SK-N-SH (cell line): ENCODE measurements at regions not wholly inside any gene's neighbourhood (a gene's known extent, or its start where the extent isn't known, plus 50 kb on each side); places are given as distances from the start of the nearest gene placed in this dataset.

Experiments
- CTCF ChIA-PET: fragments of 300-600, 350-600 bp; formaldehyde crosslinking; extraction: SDS; loops from one replicate; lab custom pipeline; 2021; lab: Yijun Ruan, JAX
- POLR2A ChIA-PET: fragments of 350-600 bp; sonication (Branson Sonifier 250); formaldehyde crosslinking; extraction: SDS; loops from one replicate; lab custom pipeline; 2020; ENCODE audit warnings: antibody characterized with exemption, inconsistent platforms; lab: Yijun Ruan, JAX
- DNase-seq: peaks from one replicate; pipeline ENCODE4 v3.0.0; 2012
- H2AFZ ChIP-seq: fragments of 200-600 bp; sonication (generic); 2 replicates; pipeline ENCODE4 v1.8.1; 2016; ENCODE audit warnings: antibody characterized with exemption, mild to moderate bottlenecking, low read depth
- H3F3A ChIP-seq: fragments of 200-600 bp; sonication (generic); replicated peaks from 2 replicates; pipeline ENCODE3; 2016; ENCODE audit warnings: antibody characterized with exemption, mild to moderate bottlenecking; ENCODE audit not compliant: insufficient read depth
- H3K27ac ChIP-seq, 2 experiments: fragments of 200-500 bp in 1 of 2; fragments of 200-600 bp in 1 of 2; sonication (Bioruptor generic) in 1 of 2; sonication (generic), shearing (Covaris generic) in 1 of 2; 2 replicates each; pipeline versions ENCODE4 v1.5.1 to v1.6.1; 2014 to 2016; ENCODE audit warnings: low read depth in 2 of 2, inconsistent platforms in 1 of 2, low read length in 1 of 2, mild to moderate bottlenecking in 1 of 2, mixed read lengths in 1 of 2
- H3K27me3 ChIP-seq: fragments of 200-600 bp; sonication (generic), shearing (Covaris generic); 2 replicates; pipeline ENCODE4 v1.6.1; 2016; ENCODE audit warnings: mixed run types; ENCODE audit not compliant: insufficient read depth
- H3K36me3 ChIP-seq, 2 experiments: fragments of 200-500 bp in 1 of 2; fragments of 200-600 bp in 1 of 2; sonication (Bioruptor generic) in 1 of 2; sonication (generic) in 1 of 2; replicated peaks in 1 of 2; 2 replicates each; pipeline versions ENCODE3 to v1.5.1; 2014 to 2016; ENCODE audit warnings: low read length in 1 of 2, mild to moderate bottlenecking in 1 of 2; ENCODE audit not compliant: insufficient read depth in 2 of 2, control insufficient read depth in 1 of 2
- H3K4me1 ChIP-seq, 2 experiments: fragments of 200-500 bp in 1 of 2; fragments of 200-600 bp in 1 of 2; sonication (Bioruptor generic) in 1 of 2; sonication (generic), shearing (Covaris generic) in 1 of 2; 2 replicates each; pipeline versions ENCODE4 v1.5.1 to v1.6.1; 2014 to 2016; ENCODE audit warnings: low read depth in 1 of 2, low read length in 1 of 2, mixed run types in 1 of 2; ENCODE audit not compliant: insufficient read depth in 2 of 2, control insufficient read depth in 1 of 2
- H3K4me2 ChIP-seq: fragments of 200-600 bp; sonication (generic), shearing (Covaris generic); 2 replicates; pipeline ENCODE4 v1.6.1; 2017; ENCODE audit warnings: mixed run types
- H3K4me3 ChIP-seq, 2 experiments: fragments of 200-500 bp in 1 of 2; fragments of 200-600 bp in 1 of 2; sonication (Bioruptor generic) in 1 of 2; sonication (generic), shearing (Covaris generic) in 1 of 2; 2 replicates each; pipeline versions ENCODE4 v1.5.1 to v1.8.1; 2014 to 2016; ENCODE audit warnings: low read depth in 2 of 2, inconsistent platforms in 1 of 2, low read length in 1 of 2, mild to moderate bottlenecking in 1 of 2, mixed read lengths in 1 of 2, moderate library complexity in 1 of 2
- H3K79me2 ChIP-seq: fragments of 200-600 bp; sonication (generic); 2 replicates; pipeline ENCODE4 v1.8.1; 2017; ENCODE audit warnings: mild to moderate bottlenecking; ENCODE audit not compliant: insufficient read depth
- H3K9ac ChIP-seq: fragments of 200-600 bp; sonication (generic); 2 replicates; pipeline ENCODE4 v1.6.1; 2017; ENCODE audit warnings: mixed run types
- H3K9me2 ChIP-seq: fragments of 200-600 bp; sonication (generic); 2 replicates; pipeline ENCODE4 v1.6.1; 2017; ENCODE audit warnings: mixed run types
- H3K9me3 ChIP-seq: fragments of 200-600 bp; sonication (generic); 2 replicates; pipeline ENCODE4 v1.6.1; 2017; ENCODE audit warnings: mixed run types, mild to moderate bottlenecking, moderate library complexity
- H4K20me1 ChIP-seq: fragments of 200-600 bp; sonication (generic); 2 replicates; pipeline ENCODE4 v1.6.1; 2017; ENCODE audit warnings: mild to moderate bottlenecking, mixed run types; ENCODE audit not compliant: insufficient read depth
- CHD2 ChIP-seq: fragments of 150-350 bp; IDR thresholded peaks from 2 replicates; pipeline ENCODE4 v1.6.1; 2018; ENCODE audit warnings: low read length; ENCODE audit not compliant: partially characterized antibody
- EP300 ChIP-seq, 2 experiments: IDR thresholded peaks; 2 replicates each; pipeline versions ENCODE4 v1.4.0 to v1.6.1; 2012; ENCODE audit warnings: borderline replicate concordance in 1 of 2, low read depth in 1 of 2, low read length in 1 of 2
- FOXJ3 ChIP-seq: sonication (generic); formaldehyde crosslinking; IDR thresholded peaks from 2 replicates; pipeline ENCODE4 v1.5.1; 2020; ENCODE audit warnings: mild to moderate bottlenecking, missing genetic modification reagents
- FOXM1 ChIP-seq: IDR thresholded peaks from 2 replicates; pipeline ENCODE4 v1.4.0; 2012; ENCODE audit warnings: low read depth, mild to moderate bottlenecking
- GABPA ChIP-seq: IDR thresholded peaks from 2 replicates; pipeline ENCODE4 v1.4.0; 2012; ENCODE audit warnings: low read depth, mild to moderate bottlenecking
- GATA2 ChIP-seq: sonication (generic); formaldehyde crosslinking; IDR thresholded peaks from 2 replicates; pipeline ENCODE4 v1.5.0; 2020; ENCODE audit warnings: mild to moderate bottlenecking, missing genetic modification reagents
- MAX ChIP-seq: IDR thresholded peaks from 2 replicates; pipeline ENCODE4 v1.4.0; 2012; ENCODE audit warnings: low read depth
- MXI1 ChIP-seq: IDR thresholded peaks from 2 replicates; pipeline ENCODE4 v1.6.1; 2012; ENCODE audit warnings: mild to moderate bottlenecking, low read depth, low read length, improper control_type of control experiment
- NFIC ChIP-seq: IDR thresholded peaks from 2 replicates; pipeline ENCODE4 v1.4.0; 2012; ENCODE audit warnings: borderline replicate concordance
- NRF1 ChIP-seq: IDR thresholded peaks from 2 replicates; pipeline ENCODE4 v1.6.1; 2012; ENCODE audit warnings: low read depth, mild to moderate bottlenecking, low read length
- POLR2AphosphoS5 ChIP-seq: IDR thresholded peaks from 2 replicates; pipeline ENCODE4 v1.6.1; 2012; ENCODE audit warnings: low read depth, low read length
- RAD21 ChIP-seq: IDR thresholded peaks from 2 replicates; pipeline ENCODE4 v1.6.1; 2012; ENCODE audit warnings: mild to moderate bottlenecking, low read length
- RCOR1 ChIP-seq: fragments of 150-350 bp; IDR thresholded peaks from 2 replicates; pipeline ENCODE4 v1.6.1; 2017; ENCODE audit warnings: antibody characterized with exemption, low read length
- REST ChIP-seq: IDR thresholded peaks from 2 replicates; pipeline ENCODE4 v1.6.1; 2012; ENCODE audit warnings: mild to moderate bottlenecking, low read depth, low read length, moderate library complexity
- SIN3A ChIP-seq: IDR thresholded peaks from 2 replicates; pipeline ENCODE4 v1.6.1; 2012; ENCODE audit warnings: low read depth, mild to moderate bottlenecking, low read length, moderate library complexity, borderline replicate concordance
- TAF1 ChIP-seq: IDR thresholded peaks from 2 replicates; pipeline ENCODE4 v1.6.1; 2012; ENCODE audit warnings: low read depth, mild to moderate bottlenecking, low read length, moderate library complexity, borderline replicate concordance
- TCF12 ChIP-seq: IDR thresholded peaks from 2 replicates; pipeline ENCODE4 v1.4.0; 2012
- USF1 ChIP-seq: IDR thresholded peaks from 2 replicates; pipeline ENCODE4 v1.4.0; 2012; ENCODE audit warnings: low read depth, borderline replicate concordance
- WGBS: methylation state at CpG from one replicate; pipeline ENCODE4 v1.1.6; 2017; ENCODE audit warnings: low lambda C conversion rate; 5-methylcytosine and 5-hydroxymethylcytosine counted together

GRCh38 chr12:126191949-126192348 lies 1126.7 kb downstream of the AACS start:
- no peak overlapping the region for H3K4me2 ChIP-seq
- ChIA-PET POLR2A (no interaction called here), CTCF (no interaction called here)
- H3K9me3 ChIP-seq = no peaks in the 10 kb centered on the region
- H3K36me3 ChIP-seq = no peaks in the 10 kb centered on the region
- no peak for TF ChIP-seq MAX
- TF ChIP-seq SIN3A = no peak
- TF ChIP-seq NFIC = no peak
- no peak for TF ChIP-seq FOXJ3
- TF ChIP-seq GABPA = no peak
- TF ChIP-seq NRF1 = no peak
- TF ChIP-seq USF1 = no peak
- TF ChIP-seq MXI1 = no peak
- no peak for TF ChIP-seq FOXM1
- no peak for TF ChIP-seq CHD2
- TF ChIP-seq RCOR1 = no peak
- TF ChIP-seq TAF1 = no peak
- TF ChIP-seq RAD21 = no peak
- no peak for TF ChIP-seq EP300 (IDR thresholded peaks at IDR 0.05; ENCODE audit: borderline replicate concordance in 1 of 2, low read depth in 1 of 2, low read length in 1 of 2)
- TF ChIP-seq TCF12 = no peak
- no peak for TF ChIP-seq REST
- TF ChIP-seq GATA2 (CRISPR knock-in tag) = no peak
- no peak for TF ChIP-seq POLR2AphosphoS5
- H4K20me1 ChIP-seq = no peaks in the 10 kb centered on the region
- no peaks in the 10 kb centered on the region for H3F3A ChIP-seq
- H3K27me3 ChIP-seq = no peaks in the 10 kb centered on the region
- no peak overlapping the region for H2AFZ ChIP-seq
- H3K79me2 ChIP-seq = no peaks in the 10 kb centered on the region
- H3K9me2 ChIP-seq = no peaks in the 10 kb centered on the region
- H3K4me1 ChIP-seq = no peaks in the 10 kb centered on the region
- H3K9ac ChIP-seq = no peak overlapping the region
- H3K27ac ChIP-seq = no peak overlapping the region
- DNase-seq = no peak
- H3K4me3 ChIP-seq = peak overlapping the region in 1 of 2 experiments; percentile 40; a peak in 1 of 4 replicates
- WGBS = 66% methylated on average over 12 of the region's 13 CpGs
